NK-92 treated with Interleukin-12 subunit alpha and Interleukin-12 subunit beta, amount 100 ng/mL, for 24 hours (cell line): ENCODE measurements at regions not wholly inside any gene's neighbourhood (a gene's known extent, or its start where the extent isn't known, plus 50 kb on each side); places are given as distances from the start of the nearest gene placed in this dataset.

Source experiments
- DNase-seq: peaks from one replicate; lab custom pipeline; 2025; lab: John Stamatoyannopoulos, UW

GRCh38 chr21:19684328-19684727 is 1280.7 kb upstream of the TMPRSS15 start:
- DNase-seq, result no peak

- DNase-seq, result no peak
These were observed 1288.6 kb upstream of the TMPRSS15 start for GRCh38 chr21:19692231-19692630.

GRCh38 chr21:19695796-19696195 is 1292.2 kb upstream of the TMPRSS15 start:
- DNase-seq, result no peak

- DNase-seq, result no peak
These were observed 1296.9 kb upstream of the TMPRSS15 start for GRCh38 chr21:19700476-19700875.

GRCh38 chr21:19702726-19703125 is 1295.5 kb upstream of the NCAM2 start:
- no peak for DNase-seq

GRCh38 chr21:19704832-19705231 is 1293.4 kb upstream of the NCAM2 start:
- DNase-seq, result no peak

- no peak for DNase-seq
These were observed 1285.8 kb upstream of the NCAM2 start for GRCh38 chr21:19712441-19712840.

- DNase-seq, result no peak
These were observed 1284.9 kb upstream of the NCAM2 start for GRCh38 chr21:19713313-19713712.

- no peak for DNase-seq
These were observed 1274.1 kb upstream of the NCAM2 start for GRCh38 chr21:19724081-19724480.

- no peak for DNase-seq
These were observed 1267.0 kb upstream of the NCAM2 start for GRCh38 chr21:19731251-19731650.

- DNase-seq, result no peak
These were observed 1238.4 kb upstream of the NCAM2 start for GRCh38 chr21:19759836-19760235.

GRCh38 chr21:19767546-19767945 is 1230.7 kb upstream of the NCAM2 start:
- no peak for DNase-seq

GRCh38 chr21:19771881-19772280 is 1226.3 kb upstream of the NCAM2 start:
- no peak for DNase-seq

- no peak for DNase-seq
These were observed 1222.1 kb upstream of the NCAM2 start for GRCh38 chr21:19776076-19776475.

- no peak for DNase-seq
These were observed 1216.1 kb upstream of the NCAM2 start for GRCh38 chr21:19781881-19782652.

- no peak for DNase-seq
These were observed 1212.3 kb upstream of the NCAM2 start for GRCh38 chr21:19785941-19786340.

- no peak for DNase-seq
These were observed 1206.2 kb upstream of the NCAM2 start for GRCh38 chr21:19792004-19792403.

GRCh38 chr21:19807201-19807600 is 1191.0 kb upstream of the NCAM2 start:
- no peak for DNase-seq

GRCh38 chr21:19810779-19811178 is 1187.4 kb upstream of the NCAM2 start:
- no peak for DNase-seq

GRCh38 chr21:19830446-19830845 is 1167.8 kb upstream of the NCAM2 start:
- DNase-seq, result no peak

GRCh38 chr21:19832551-19832950 is 1165.7 kb upstream of the NCAM2 start:
- no peak for DNase-seq

GRCh38 chr21:19833082-19833481 is 1165.1 kb upstream of the NCAM2 start:
- no peak for DNase-seq

- no peak for DNase-seq
These were observed 1155.6 kb upstream of the NCAM2 start for GRCh38 chr21:19842601-19843000.

- DNase-seq, result no peak
These were observed 1153.9 kb upstream of the NCAM2 start for GRCh38 chr21:19844334-19844733.
